ENCODE measurements at regions not wholly inside any gene's neighbourhood (a gene's known extent, or its start where the extent isn't known, plus 50 kb on each side); places are given as distances from the start of the nearest gene placed in this dataset.

DNA sequence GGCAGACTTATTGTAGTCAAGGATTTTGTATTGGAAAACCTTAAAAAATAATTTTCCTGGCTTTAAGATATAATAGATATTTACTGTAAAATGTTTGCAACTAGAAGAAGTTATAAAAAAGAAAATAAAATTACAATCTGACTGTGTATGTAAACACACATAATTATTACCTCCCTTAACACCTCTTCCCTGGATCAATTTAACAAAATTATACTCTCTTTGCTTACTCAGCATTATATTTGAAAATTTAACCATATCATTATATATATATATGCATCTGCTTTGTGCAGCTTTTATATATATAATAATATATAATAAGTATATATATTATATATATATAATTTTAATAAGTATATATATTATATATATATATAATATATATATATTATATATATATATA lies 131.7 kb upstream of the FAM98A start:
- H3K9me3 ChIP-seq: no peaks in the 10 kb centered on the region; the same call in 1 of the 2 replicates
- no peaks in the 10 kb centered on the region for H3K27me3 ChIP-seq
- DNase-seq: no peak
- no peak overlapping the region for H3K4me3 ChIP-seq (ENCODE audit: low read depth, low read length)
- H3K4me1 ChIP-seq: no peaks in the 10 kb centered on the region
- TF ChIP-seq, protein P1, sequence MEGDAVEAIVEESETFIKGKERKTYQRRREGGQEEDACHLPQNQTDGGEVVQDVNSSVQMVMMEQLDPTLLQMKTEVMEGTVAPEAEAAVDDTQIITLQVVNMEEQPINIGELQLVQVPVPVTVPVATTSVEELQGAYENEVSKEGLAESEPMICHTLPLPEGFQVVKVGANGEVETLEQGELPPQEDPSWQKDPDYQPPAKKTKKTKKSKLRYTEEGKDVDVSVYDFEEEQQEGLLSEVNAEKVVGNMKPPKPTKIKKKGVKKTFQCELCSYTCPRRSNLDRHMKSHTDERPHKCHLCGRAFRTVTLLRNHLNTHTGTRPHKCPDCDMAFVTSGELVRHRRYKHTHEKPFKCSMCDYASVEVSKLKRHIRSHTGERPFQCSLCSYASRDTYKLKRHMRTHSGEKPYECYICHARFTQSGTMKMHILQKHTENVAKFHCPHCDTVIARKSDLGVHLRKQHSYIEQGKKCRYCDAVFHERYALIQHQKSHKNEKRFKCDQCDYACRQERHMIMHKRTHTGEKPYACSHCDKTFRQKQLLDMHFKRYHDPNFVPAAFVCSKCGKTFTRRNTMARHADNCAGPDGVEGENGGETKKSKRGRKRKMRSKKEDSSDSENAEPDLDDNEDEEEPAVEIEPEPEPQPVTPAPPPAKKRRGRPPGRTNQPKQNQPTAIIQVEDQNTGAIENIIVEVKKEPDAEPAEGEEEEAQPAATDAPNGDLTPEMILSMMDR (IDR thresholded peaks at IDR 0.05; ENCODE audit: low read depth, low read length): no peak
- H3K36me3 ChIP-seq: no peaks in the 10 kb centered on the region

DNA sequence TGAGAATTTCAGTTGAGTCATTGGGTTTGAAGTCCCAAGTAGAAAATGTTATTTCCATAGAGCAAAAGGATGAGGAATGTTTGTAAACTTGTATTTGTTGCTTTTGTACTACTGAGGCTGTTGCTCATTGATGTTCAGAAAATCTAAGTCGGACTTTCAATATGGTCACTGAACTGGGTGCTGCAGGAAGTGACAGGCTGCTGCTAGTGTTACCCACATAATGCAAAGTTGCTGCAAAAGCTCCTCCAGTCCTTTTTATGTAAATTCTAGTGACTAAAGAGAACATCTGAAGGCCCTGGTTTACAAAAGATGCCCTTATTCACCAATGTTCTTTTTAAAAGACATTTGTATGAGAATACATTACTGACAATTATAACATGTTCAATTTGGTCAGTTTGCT lies 131.1 kb upstream of the FAM98A start:
- no peak for DNase-seq
- no peaks in the 10 kb centered on the region for H3K27me3 ChIP-seq
- H3K36me3 ChIP-seq: no peaks in the 10 kb centered on the region
- no peaks in the 10 kb centered on the region for H3K4me1 ChIP-seq
- TF ChIP-seq, protein P1 (IDR thresholded peaks at IDR 0.05; ENCODE audit: low read depth, low read length): no peak
- H3K9me3 ChIP-seq: no peaks in the 10 kb centered on the region; the same call in 1 of the 2 replicates
- H3K4me3 ChIP-seq (ENCODE audit: low read depth, low read length): no peak overlapping the region

DNA sequence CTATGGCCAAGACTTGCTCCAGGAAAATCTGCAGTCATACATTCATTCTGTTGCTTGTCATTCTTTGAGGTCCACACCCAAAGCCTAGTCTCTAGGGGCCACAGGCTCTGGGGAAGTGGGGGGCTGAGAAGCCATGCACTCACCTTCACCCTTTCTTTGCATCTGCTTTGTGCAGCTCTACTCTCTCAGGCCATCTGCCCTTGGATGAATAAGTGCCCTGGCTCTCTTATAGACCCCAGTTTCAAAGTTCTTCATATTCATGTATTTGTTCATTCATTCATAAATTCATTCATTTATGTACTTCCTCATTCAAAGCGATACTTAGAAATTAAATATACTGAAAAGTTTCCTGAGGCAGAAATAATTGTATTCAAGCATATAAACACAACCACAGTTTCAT lies 130.3 kb upstream of the FAM98A start:
- Histone ChIP-seq H3K4me1 (no peaks in the 10 kb centered on the region), H3K36me3 (no peaks in the 10 kb centered on the region), H3K4me3 (ENCODE audit: low read depth, low read length) (no peak overlapping the region), H3K9me3 (no peaks in the 10 kb centered on the region; the same call in 1 of the 2 replicates), H3K27me3 (no peaks in the 10 kb centered on the region)
- no peak for DNase-seq
- TF ChIP-seq, protein P1 (IDR thresholded peaks at IDR 0.05; ENCODE audit: low read depth, low read length): no peak

DNA sequence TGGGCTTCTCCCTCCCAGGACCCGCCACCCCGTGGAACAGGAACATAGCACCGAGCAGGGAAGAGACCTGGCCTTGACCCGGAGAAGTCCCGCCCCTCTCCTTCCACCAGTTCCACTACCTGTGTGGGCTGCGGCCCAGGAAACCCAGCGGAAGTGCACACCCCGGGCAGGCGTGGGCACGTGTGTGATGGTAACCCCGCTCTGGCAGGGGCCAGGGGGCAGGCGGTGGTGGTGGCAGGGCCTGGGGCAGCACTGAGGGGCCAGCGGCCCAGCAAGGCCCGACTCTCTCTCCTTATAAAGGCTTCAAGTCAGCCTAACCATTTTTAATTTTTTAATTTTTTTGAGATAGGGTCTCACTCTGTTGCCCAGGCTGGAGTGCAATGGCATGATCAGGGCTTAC lies 129.0 kb upstream of the FAM98A start:
- TF ChIP-seq, protein P1 (IDR thresholded peaks at IDR 0.05; ENCODE audit: low read depth, low read length): no peak
- Histone ChIP-seq H3K4me3 (ENCODE audit: low read depth, low read length) (no peak overlapping the region), H3K4me1 (no peaks in the 10 kb centered on the region), H3K9me3 (no peaks in the 10 kb centered on the region; the same call in 1 of the 2 replicates), H3K36me3 (no peaks in the 10 kb centered on the region), H3K27me3 (no peaks in the 10 kb centered on the region; the same call in 1 of the 2 replicates)
- DNase-seq: no peak

DNA sequence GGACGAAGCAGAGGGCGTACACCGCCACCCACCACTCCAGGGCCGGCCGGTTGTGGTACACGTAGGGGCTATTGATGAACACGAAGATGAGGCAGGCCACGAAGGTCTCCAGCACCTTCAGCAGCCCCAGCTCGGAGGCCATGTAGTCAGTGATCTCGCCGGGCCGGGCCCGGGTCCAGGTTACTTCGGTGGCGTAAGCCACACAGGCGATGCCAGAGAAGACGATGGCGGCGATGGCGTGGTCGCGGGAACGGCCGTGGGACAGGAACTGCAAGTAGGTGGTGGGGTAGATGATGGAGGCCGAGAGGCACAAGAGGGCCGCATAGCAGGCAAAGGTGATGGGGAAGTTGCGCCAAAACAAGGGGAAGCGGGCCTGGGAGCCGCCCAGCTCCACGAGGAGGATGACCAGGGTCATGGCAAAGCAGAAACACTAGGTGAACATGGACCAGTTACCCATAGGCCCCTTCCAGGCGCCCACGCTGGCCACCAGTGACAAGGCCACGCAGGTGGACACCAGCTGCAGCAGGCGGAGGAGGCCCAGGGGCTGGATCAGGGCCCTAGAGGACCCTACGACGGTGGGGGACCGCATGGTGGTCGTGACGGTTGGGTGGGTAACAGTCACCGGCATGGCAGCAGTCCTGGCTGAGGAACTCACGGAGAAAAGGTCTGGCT lies 128.4 kb upstream of the FAM98A start:
- DNase-seq: no peak
- H3K9me3 ChIP-seq: no peaks in the 10 kb centered on the region; the same call in 1 of the 2 replicates
- no peak overlapping the region for H3K4me3 ChIP-seq (ENCODE audit: low read depth, low read length)
- no peaks in the 10 kb centered on the region for H3K36me3 ChIP-seq
- H3K4me1 ChIP-seq: no peaks in the 10 kb centered on the region
- TF ChIP-seq, protein P1 (IDR thresholded peaks at IDR 0.05; ENCODE audit: low read depth, low read length): no peak
- no peaks in the 10 kb centered on the region; the same call in 1 of the 2 replicates for H3K27me3 ChIP-seq

DNA sequence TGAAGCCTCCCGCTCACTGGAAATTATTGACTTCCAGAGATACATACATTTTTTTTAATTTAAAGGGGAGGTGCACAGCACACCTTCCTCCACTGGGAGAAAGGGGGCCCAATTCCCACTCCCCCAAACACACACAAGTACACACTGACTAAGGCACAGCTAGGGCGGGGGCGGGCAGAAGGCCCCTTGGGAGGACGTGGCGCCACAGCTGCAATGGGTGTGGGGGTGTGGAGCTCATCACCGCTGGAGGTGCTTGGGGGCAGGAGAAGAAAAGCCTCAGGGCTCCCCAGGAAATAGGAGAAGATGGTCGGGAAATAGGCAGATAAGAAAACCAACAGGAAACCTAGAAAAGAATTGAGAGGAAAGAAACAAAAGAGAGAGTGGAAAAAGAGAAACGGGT lies 127.3 kb upstream of the FAM98A start:
- DNase-seq: no peak
- H3K9me3 ChIP-seq: no peaks in the 10 kb centered on the region; the same call in 1 of the 2 replicates
- no peaks in the 10 kb centered on the region for H3K4me1 ChIP-seq
- TF ChIP-seq, protein P1 (IDR thresholded peaks at IDR 0.05; ENCODE audit: low read depth, low read length): no peak
- H3K27me3 ChIP-seq: no peaks in the 10 kb centered on the region; the same call in 1 of the 2 replicates
- no peak overlapping the region for H3K4me3 ChIP-seq (ENCODE audit: low read depth, low read length)
- no peaks in the 10 kb centered on the region for H3K36me3 ChIP-seq
